ENCODE measurements at regions not wholly inside any gene's neighbourhood (a gene's known extent, or its start where the extent isn't known, plus 50 kb on each side); places are given as distances from the start of the nearest gene placed in this dataset.

DNA sequence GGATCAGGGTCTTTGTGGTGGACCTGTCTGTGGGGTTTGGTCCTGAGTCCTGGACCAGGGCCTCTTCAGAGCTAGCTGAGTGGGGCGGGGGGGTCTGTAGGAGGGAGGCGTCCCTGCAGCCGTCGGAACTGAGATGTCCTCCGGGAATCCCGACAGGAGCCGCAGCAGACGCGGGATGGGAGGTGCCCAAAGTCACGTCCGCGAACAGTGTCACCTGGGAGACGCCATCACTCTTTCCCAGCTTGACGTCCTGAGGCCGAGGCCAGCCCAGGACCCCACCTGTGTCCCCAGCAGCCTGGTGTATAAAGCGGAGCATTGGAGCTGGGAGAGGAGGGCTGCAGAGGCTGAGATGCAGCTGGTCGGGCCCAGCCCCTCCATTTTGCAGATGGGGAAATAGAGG is 1234.7 kb downstream of the BRD1 start:
- TF ChIP-seq MYC (IDR thresholded peaks at IDR 0.05; ENCODE audit: low read depth, low read length), result no peak
- TF ChIP-seq, protein P1, sequence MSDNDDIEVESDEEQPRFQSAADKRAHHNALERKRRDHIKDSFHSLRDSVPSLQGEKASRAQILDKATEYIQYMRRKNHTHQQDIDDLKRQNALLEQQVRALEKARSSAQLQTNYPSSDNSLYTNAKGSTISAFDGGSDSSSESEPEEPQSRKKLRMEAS (IDR thresholded peaks at IDR 0.05; ENCODE audit: low read depth, low read length), result no peak
- TF ChIP-seq, protein P2, sequence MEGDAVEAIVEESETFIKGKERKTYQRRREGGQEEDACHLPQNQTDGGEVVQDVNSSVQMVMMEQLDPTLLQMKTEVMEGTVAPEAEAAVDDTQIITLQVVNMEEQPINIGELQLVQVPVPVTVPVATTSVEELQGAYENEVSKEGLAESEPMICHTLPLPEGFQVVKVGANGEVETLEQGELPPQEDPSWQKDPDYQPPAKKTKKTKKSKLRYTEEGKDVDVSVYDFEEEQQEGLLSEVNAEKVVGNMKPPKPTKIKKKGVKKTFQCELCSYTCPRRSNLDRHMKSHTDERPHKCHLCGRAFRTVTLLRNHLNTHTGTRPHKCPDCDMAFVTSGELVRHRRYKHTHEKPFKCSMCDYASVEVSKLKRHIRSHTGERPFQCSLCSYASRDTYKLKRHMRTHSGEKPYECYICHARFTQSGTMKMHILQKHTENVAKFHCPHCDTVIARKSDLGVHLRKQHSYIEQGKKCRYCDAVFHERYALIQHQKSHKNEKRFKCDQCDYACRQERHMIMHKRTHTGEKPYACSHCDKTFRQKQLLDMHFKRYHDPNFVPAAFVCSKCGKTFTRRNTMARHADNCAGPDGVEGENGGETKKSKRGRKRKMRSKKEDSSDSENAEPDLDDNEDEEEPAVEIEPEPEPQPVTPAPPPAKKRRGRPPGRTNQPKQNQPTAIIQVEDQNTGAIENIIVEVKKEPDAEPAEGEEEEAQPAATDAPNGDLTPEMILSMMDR (IDR thresholded peaks at IDR 0.05; ENCODE audit: low read depth, low read length), result no peak

Data from NB4 (cell line).